GM12892 (cell line): ENCODE measurements at regions not wholly inside any gene's neighbourhood (a gene's known extent, or its start where the extent isn't known, plus 50 kb on each side); places are given as distances from the start of the nearest gene placed in this dataset.

Experiments
- POLR2A ChIP-seq: IDR thresholded peaks from 2 replicates; pipeline ENCODE4 v1.6.1; 2011; ENCODE audit warnings: low read depth, low read length, control low read depth
- POLR2AphosphoS5 ChIP-seq: IDR thresholded peaks from 2 replicates; pipeline ENCODE4 v1.6.1; 2011; ENCODE audit warnings: low read depth, low read length, control low read depth
- TAF1 ChIP-seq: IDR thresholded peaks from 2 replicates; pipeline ENCODE4 v1.6.1; 2011; ENCODE audit warnings: low read depth, mild to moderate bottlenecking, control low read depth, low read length, borderline replicate concordance

GRCh38 chr2:144679942-144680341 lies 160.0 kb upstream of the ZEB2 start:
- TF ChIP-seq POLR2AphosphoS5 (no peak), POLR2A (no peak), TAF1 (no peak)
